Activated T-helper 9 cell treated with anti-CD3 and anti-CD28 coated beads, Interleukin-2, amount 50 U/mL, for 16 hours (primary cell): ENCODE measurements at regions not wholly inside any gene's neighbourhood (a gene's known extent, or its start where the extent isn't known, plus 50 kb on each side); places are given as distances from the start of the nearest gene placed in this dataset.

Experiments used
- DNase-seq: peaks from one replicate; pipeline ENCODE4 v3.0.0-alpha.2; 2020; ENCODE audit warnings: low read depth

GRCh38 chr18:73733806-73734314 is 413.8 kb downstream of the FBXO15 start:
- no peak for DNase-seq

DNA sequence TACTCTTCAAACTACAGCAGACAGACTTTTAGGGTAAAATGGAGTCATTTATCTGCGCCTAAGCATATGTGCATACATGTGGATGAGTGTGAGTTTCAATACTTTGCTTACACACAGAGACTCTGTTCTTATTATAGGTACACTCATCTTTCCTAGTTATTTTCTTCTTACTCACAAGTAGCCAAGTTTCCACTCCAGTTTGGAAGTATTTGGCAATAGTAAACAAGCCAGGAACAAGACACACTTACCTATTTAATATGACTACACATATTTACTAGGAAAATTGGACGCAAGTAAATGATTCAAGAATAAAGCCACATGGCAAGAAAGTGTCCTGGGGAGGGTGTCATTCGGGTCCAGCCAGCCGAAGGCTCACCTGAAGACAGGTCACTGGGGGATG is 414.3 kb downstream of the FBXO15 start:
- no peak for DNase-seq

DNA sequence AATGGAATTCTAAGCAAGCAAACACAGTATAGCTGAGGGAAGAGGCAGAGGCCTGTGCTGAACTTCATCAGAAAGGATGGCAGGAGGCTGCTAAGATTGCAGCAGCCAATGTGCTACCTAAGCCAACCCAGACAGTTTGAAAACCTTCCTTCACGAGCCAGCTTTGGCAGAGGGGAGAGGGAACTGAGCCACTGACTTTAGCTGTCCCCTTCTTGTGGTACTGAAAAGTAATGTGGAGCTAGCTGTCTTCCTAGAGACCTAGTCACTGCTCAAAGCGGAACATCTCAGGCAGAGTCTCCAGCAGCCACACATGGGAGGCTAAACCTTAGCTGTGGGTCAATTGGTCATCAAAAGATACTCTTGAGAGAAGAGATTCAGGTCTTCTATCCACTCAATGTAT is 419.0 kb downstream of the FBXO15 start:
- no peak for DNase-seq

GRCh38 chr18:73724958-73725357 is 422.7 kb downstream of the FBXO15 start:
- no peak for DNase-seq

DNA sequence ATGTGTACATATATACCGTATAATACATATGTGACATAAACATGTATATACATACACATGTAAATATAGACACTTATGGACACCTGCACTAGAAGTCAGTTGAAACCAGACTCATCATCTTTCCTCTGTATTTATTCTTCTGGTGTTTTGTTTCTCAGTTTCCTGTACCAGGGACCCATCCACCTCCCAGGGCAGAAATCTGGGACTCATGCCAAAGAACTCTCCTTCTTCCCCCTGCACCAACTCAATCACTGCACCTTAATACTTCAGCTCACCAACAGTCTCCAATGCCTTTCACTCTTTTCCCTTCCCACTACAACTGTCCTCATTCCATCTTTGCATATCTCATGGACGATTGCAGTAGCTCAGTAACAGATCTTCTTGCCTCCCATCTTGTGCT is 428.0 kb downstream of the FBXO15 start:
- no peak for DNase-seq

- DNase-seq, result no peak
These were observed 430.1 kb downstream of the FBXO15 start for GRCh38 chr18:73717570-73717969.

DNA sequence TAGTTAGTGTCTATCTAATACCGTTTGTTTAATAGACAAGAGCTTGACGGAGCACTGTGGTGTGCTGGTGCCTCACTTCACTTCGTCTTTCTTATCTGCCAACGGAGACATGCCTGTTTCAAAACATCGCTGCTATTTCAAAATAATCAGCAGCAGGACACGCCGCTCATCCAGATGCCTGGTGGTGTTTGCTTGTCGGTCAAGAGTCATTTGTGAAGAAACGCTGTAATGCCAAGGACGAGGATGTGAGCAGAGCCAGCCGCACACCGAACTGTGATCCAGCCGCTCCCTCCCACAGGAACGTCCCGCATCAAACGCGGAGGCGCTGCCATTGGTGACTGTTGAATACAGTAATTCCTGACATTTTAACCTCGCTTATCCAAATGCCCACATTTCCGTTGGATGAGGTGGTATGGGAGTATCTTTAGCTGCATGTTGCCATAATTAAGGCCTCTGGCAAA is 432.4 kb downstream of the FBXO15 start:
- DNase-seq, result no peak

GRCh38 chr18:73714466-73714865 is 433.2 kb downstream of the FBXO15 start:
- no peak for DNase-seq

GRCh38 chr18:73711256-73711655 is 436.4 kb downstream of the FBXO15 start:
- no peak for DNase-seq

DNA sequence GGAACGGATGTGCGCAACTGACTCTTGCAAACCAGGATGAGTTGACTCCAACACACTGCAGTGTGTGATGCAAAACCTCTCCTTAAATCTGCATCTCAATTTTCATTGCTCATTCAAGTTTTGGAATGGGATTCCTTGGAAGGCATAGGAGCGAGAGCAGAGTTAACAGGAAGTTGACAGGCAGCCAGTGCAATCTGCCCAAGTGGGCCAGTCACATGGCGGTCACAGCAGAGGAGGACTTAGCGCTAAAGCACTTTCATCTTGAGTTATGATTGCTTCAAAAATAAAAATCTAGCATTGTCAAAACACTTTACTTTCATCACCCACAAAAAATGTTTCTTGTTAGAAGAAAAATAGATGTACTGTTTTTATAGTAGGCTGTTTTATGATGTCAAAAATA is 439.0 kb downstream of the FBXO15 start:
- no peak for DNase-seq

DNA sequence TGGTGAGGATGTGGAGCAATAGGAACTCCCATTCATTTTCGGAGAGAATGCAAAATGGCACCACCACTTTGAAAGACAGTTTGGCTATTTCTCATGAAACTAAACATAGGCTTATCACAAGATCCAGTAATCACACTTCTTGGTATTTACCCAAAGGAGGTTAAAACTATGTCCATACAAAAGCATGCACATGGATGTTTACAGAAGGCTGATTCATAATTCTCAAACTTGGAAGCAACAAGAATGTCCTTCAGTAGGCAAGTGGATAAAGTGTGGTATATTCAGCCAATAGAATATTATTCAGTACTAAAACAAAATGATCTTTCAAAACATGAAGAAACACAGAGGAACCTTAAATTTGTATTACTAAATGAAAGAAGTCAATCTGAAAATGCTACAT is 440.6 kb downstream of the FBXO15 start:
- no peak for DNase-seq

- DNase-seq, result no peak
These were observed 450.3 kb downstream of the FBXO15 start for GRCh38 chr18:73697353-73697752.

DNA sequence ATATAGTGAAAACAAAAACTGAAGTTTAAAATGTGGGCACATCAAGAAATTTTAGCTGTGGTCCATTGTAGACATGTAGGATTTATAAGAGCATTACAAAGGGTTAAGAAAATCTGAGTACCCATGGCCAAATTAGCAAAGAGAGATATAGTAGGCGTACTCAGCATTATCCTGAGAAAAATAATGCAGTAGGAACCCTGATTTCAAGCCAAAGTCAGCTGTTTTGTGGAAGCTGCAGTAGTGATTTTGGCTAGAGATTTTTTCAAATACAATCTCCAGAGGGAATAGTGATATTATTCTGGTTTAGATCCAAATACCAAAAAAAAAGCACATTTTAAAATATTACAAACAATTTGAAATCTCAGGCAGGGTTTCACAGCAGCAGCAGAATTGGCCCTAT is 450.9 kb downstream of the FBXO15 start:
- no peak for DNase-seq

DNA sequence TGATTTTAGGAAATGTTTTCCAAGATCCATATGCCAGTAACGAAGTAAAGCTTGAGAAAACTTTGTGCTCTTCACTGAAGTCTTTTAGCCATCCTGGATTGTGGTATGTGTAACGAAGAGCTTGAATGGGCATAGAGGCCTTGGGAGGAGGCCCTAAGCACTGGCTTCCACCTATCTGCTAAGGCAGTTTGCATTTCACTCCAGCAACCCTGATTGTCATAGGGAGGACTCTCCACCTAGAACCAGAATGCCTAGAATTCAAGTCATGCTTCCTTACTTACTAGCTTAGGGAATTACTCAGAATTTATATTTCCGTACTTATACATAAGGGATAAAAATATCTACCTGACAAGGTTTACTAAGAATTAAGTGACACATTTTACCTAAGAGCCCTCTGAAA is 451.5 kb downstream of the FBXO15 start:
- no peak for DNase-seq

DNA sequence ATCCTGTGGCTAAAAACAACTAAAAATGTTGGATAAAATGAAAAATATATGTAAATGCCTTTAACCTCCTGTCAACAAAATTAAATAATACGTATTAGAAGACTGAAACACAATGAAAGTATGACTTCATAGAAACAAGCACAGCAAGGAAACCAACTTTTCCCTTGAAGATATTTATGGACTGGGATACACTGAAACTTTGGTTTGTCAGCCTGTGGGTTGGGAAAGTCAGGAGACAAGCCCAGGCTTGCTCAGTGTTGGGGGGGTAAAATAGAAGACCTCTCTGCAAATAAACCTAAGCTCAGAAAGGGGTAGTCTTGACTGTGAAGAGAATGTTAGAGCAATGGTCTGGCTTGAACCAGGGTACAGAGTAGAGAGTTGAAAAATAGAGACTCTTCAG is 454.5 kb downstream of the FBXO15 start:
- DNase-seq, result no peak

- no peak for DNase-seq
These were observed 456.0 kb downstream of the FBXO15 start for GRCh38 chr18:73691624-73692023.

GRCh38 chr18:73691118-73691517 is 456.5 kb downstream of the FBXO15 start:
- no peak for DNase-seq

DNA sequence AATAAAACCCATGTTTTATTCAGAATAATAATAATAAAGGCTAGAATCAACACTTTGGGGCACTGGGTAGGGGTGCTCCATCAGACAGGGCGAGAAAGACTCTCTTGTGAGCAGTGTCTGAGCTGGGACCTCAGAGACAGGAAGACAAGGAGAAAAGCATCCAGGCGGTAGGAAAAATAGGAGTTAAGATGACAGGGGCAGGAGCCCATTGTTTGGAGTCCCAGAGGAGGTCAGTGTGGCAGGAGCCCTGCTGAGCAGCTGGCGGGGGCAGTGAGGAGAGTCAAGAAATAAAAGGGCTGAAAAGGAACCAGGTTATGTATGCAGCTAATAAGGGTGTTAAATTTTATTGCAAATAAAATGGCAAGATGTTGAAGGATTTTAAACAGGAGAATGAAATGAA is 457.4 kb downstream of the FBXO15 start:
- no peak for DNase-seq

GRCh38 chr18:73688851-73689711 is 458.6 kb downstream of the FBXO15 start:
- no peak for DNase-seq

GRCh38 chr18:73688161-73688560 is 459.5 kb downstream of the FBXO15 start:
- DNase-seq, result no peak

GRCh38 chr18:73684647-73685046 is 463.0 kb downstream of the FBXO15 start:
- DNase-seq, result no peak

GRCh38 chr18:73683409-73684238 is 464.0 kb downstream of the FBXO15 start:
- DNase-seq, result no peak

DNA sequence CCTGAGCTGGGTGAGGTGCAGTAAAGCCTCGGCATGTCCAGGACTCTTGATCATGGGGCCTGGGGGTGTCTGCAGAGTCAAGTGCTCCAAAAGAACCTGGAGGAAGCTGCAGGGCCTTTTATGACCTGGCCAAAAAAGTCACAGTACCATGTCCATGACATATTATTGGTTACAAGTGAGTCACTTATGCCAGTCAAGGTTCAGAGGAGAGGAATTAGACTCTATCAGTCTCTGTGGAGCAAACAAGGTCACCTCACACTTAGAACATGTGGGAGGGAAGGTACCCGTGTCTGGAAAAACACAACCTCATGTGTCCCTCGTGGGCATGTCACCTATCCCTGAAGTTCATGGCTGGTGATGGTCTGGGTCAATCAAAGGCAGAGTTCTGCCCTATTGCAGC is 465.7 kb downstream of the FBXO15 start:
- no peak for DNase-seq
